ENCODE measurements at regions not wholly inside any gene's neighbourhood (a gene's known extent, or its start where the extent isn't known, plus 50 kb on each side); places are given as distances from the start of the nearest gene placed in this dataset.

GRCh38 chr1:29725262-29725661 is 488.9 kb downstream of the PTPRU start:
- Histone ChIP-seq H3K4me3 (no peak overlapping the region), H3K27ac (no peak overlapping the region), H3K4me1 (no peaks in the 10 kb centered on the region), H3K27me3 (peaks cover 33% of the 10 kb centered on the region), H3K36me3 (no peaks in the 10 kb centered on the region), H3K9me3 (peaks cover 0 to 26% (median 0%) of the 10 kb centered on the region in 3 donors)
- TF ChIP-seq, protein P1, sequence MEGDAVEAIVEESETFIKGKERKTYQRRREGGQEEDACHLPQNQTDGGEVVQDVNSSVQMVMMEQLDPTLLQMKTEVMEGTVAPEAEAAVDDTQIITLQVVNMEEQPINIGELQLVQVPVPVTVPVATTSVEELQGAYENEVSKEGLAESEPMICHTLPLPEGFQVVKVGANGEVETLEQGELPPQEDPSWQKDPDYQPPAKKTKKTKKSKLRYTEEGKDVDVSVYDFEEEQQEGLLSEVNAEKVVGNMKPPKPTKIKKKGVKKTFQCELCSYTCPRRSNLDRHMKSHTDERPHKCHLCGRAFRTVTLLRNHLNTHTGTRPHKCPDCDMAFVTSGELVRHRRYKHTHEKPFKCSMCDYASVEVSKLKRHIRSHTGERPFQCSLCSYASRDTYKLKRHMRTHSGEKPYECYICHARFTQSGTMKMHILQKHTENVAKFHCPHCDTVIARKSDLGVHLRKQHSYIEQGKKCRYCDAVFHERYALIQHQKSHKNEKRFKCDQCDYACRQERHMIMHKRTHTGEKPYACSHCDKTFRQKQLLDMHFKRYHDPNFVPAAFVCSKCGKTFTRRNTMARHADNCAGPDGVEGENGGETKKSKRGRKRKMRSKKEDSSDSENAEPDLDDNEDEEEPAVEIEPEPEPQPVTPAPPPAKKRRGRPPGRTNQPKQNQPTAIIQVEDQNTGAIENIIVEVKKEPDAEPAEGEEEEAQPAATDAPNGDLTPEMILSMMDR (IDR thresholded peaks at IDR 0.05) = no peak
- no peak for TF ChIP-seq POLR2A (IDR thresholded peaks at IDR 0.05)
- no peak for TF ChIP-seq EP300 (IDR thresholded peaks at IDR 0.05)
- TF ChIP-seq POLR2AphosphoS5 (IDR thresholded peaks at IDR 0.05) = no peak
- 92 to 100% methylated on average over 1 of the region's 1 CpG for WGBS, 2 donors (ENCODE audit: low coverage in 1 of 2)
- ATAC-seq = no peak

DNA sequence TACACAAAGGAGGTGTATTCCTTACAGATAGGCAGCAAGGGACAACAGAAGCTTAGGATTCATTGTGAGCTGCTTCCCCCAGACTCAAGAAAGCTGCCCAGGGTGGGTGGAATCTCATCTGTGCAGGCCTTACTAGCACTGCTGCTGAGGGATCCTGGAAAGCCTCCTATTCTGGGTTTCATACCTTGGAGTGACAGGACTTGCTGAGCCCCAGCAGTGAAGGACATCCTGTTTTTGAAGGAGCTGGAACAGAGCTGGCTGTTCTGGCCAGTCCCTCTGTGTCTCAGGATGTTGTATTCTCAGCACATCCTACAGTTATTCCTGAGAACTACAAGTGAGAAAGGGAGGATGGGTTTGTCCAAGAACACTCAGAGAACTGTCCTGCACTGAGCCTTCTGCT is 486.3 kb downstream of the PTPRU start:
- no peak for ATAC-seq
- TF ChIP-seq EP300 (IDR thresholded peaks at IDR 0.05) (no peak), POLR2AphosphoS5 (IDR thresholded peaks at IDR 0.05) (no peak), POLR2A (IDR thresholded peaks at IDR 0.05) (no peak)
- TF ChIP-seq, protein P1 (IDR thresholded peaks at IDR 0.05) = no peak
- Histone ChIP-seq H3K27me3 (peaks cover 41% of the 10 kb centered on the region), H3K4me1 (no peaks in the 10 kb centered on the region), H3K4me3 (no peak overlapping the region), H3K36me3 (no peaks in the 10 kb centered on the region), H3K27ac (no peak overlapping the region), H3K9me3 (peaks cover 0 to 49% (median 0%) of the 10 kb centered on the region in 3 donors)

DNA sequence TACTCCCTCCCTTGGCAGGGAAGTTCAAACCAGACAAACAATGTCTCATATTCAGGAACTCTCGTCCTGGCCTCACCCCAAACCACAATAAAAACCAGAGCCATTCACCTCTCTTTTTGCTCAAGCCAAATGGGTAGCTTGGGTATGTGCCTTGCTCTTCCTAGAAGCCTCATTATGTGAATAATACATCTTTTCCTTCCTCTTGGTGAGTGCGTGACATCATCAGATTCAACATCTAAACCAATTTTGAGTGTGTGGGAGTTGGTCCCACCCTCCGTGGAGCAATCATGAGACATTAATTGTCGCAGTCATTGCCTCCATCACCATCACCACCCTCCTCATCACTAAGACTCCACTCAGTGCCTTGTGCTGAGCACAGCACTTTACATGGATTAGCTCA is 482.9 kb downstream of the PTPRU start:
- Histone ChIP-seq H3K27me3 (peaks cover 30% of the 10 kb centered on the region), H3K27ac (no peak overlapping the region), H3K4me1 (no peaks in the 10 kb centered on the region), H3K36me3 (no peaks in the 10 kb centered on the region), H3K4me3 (no peak overlapping the region), H3K9me3 (peaks cover 0 to 56% (median 0%) of the 10 kb centered on the region in 3 donors)
- no peak for TF ChIP-seq EP300 (IDR thresholded peaks at IDR 0.05)
- TF ChIP-seq POLR2AphosphoS5 (IDR thresholded peaks at IDR 0.05) = no peak
- TF ChIP-seq POLR2A (IDR thresholded peaks at IDR 0.05) = no peak
- TF ChIP-seq, protein P1 (IDR thresholded peaks at IDR 0.05) = no peak
- no peak for ATAC-seq
- 54% methylated on average over 3 of the region's 4 CpGs; no CpG with 5 or more reads in 1 of the 2 donors for WGBS, 2 donors (ENCODE audit: low coverage in 1 of 2)

GRCh38 chr1:29718791-29719190 is 482.5 kb downstream of the PTPRU start:
- ATAC-seq = no peak
- no peaks in the 10 kb centered on the region for H3K36me3 ChIP-seq
- TF ChIP-seq POLR2AphosphoS5 (IDR thresholded peaks at IDR 0.05) (no peak), EP300 (IDR thresholded peaks at IDR 0.05) (no peak), POLR2A (IDR thresholded peaks at IDR 0.05) (no peak)
- TF ChIP-seq, protein P1 (IDR thresholded peaks at IDR 0.05) = no peak
- H3K4me1 ChIP-seq = no peaks in the 10 kb centered on the region
- peaks cover 34% of the 10 kb centered on the region for H3K27me3 ChIP-seq
- H3K27ac ChIP-seq = no peak overlapping the region
- H3K4me3 ChIP-seq = no peak overlapping the region
- H3K9me3 ChIP-seq = peaks cover 0 to 56% (median 0%) of the 10 kb centered on the region in 3 donors

GRCh38 chr1:29716306-29716705 is 480.0 kb downstream of the PTPRU start:
- TF ChIP-seq POLR2A (IDR thresholded peaks at IDR 0.05) (no peak), POLR2AphosphoS5 (IDR thresholded peaks at IDR 0.05) (no peak), EP300 (IDR thresholded peaks at IDR 0.05) (no peak)
- TF ChIP-seq, protein P1 (IDR thresholded peaks at IDR 0.05) = no peak
- no peak for ATAC-seq
- peaks cover 35% of the 10 kb centered on the region for H3K27me3 ChIP-seq
- no peak overlapping the region for H3K4me3 ChIP-seq
- no peaks in the 10 kb centered on the region for H3K36me3 ChIP-seq
- no peak overlapping the region for H3K27ac ChIP-seq
- WGBS, 2 donors (ENCODE audit: low coverage in 1 of 2) = 67 to 69% methylated on average over 1 to 5 of the region's 6 CpGs
- peaks cover 0 to 38% (median 0%) of the 10 kb centered on the region in 3 donors for H3K9me3 ChIP-seq
- no peaks in the 10 kb centered on the region for H3K4me1 ChIP-seq
